HG02610 (cell line): ENCODE measurements at regions not wholly inside any gene's neighbourhood (a gene's known extent, or its start where the extent isn't known, plus 50 kb on each side); places are given as distances from the start of the nearest gene placed in this dataset.
"Not testable (repeated sequence)": the region's sequence is repeated elsewhere in the genome, so short reads cannot be mapped to it uniquely, and the experiment has no call there.

Source experiments
- ATAC-seq: cut with Tn5 transposase; IDR thresholded peaks from one replicate; pipeline ENCODE4 v1.9.1; 2021; ENCODE audit warnings: mild to moderate bottlenecking, moderate library complexity; ENCODE audit not compliant: unreplicated experiment

DNA sequence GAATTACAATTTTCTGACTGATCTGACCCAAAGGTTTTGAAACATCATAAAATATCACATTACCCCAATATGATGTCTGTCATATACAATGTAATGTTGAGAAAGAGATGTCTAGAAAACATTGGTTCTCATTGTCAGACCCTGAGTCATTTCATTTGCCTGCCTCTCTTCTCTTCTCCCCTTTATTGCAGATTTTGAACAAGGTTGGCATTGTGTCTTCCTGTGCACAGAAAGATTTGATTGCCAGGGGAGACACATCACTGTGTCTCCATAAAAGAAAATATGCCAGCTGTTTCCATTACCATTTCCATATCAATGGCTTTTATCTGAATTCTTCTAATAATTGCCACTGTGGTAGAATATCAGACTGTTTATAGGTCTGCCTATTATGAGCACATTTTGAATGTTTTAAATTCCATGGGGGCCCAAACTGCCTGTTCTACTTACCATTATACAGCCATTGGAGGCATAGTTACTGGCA is 65.6 kb downstream of the IFI44 start:
- no peak for ATAC-seq

DNA sequence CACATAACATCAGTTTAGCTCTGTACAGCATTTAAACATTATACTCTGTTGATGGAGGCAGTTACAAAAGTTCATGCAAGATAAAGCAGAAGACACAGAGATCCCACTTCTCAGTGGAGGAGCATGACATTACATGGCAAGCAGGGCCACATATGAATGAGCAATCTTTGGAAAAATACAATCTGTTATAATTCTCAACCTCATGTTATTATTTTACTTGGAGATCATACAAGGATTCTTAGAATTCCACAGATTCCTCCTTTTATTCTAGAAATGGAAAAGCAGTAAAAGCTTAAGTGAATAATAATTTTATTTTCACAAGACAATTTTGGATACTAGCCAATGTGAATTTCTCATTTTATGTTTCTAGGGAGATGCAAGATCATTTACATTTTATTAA is 66.6 kb downstream of the IFI44 start:
- ATAC-seq = no peak

DNA sequence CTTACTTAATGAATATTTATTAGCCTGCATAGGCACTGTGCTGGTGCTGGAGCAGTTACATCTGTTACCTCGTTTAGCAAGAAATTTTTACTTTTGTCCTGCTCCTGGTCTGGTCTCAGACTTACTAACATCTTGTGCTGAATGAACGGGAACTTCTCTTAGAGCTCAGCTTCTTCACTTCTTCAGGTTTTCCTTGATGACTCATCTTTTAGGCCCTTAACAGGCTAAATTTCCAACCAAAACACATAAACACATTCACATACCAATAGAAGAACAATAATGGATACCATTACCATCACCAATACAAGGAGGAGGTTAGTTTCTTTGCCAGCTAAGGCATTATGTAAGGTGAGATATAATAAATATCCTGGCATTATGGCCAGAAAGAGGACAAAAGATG is 68.9 kb downstream of the IFI44 start:
- ATAC-seq = no peak

- no peak for ATAC-seq
Observed at GRCh38 chr1:78721136-78721535, 71.5 kb downstream of the IFI44 start.

- ATAC-seq = no peak
Observed at GRCh38 chr1:78722105-78722504, 72.5 kb downstream of the IFI44 start.

- ATAC-seq = no peak
Observed at GRCh38 chr1:78722521-78722920, 72.9 kb downstream of the IFI44 start.

- ATAC-seq = no peak
Observed at GRCh38 chr1:78722947-78723346, 73.3 kb downstream of the IFI44 start.

- no peak for ATAC-seq
Observed at GRCh38 chr1:78726686-78727085, 77.1 kb downstream of the IFI44 start.

GRCh38 chr1:78728359-78728758 is 78.7 kb downstream of the IFI44 start:
- ATAC-seq = no peak

- ATAC-seq = no peak
Observed at GRCh38 chr1:78730054-78730453, 80.4 kb downstream of the IFI44 start.

- ATAC-seq = no peak
Observed at GRCh38 chr1:78731674-78732073, 82.0 kb downstream of the IFI44 start.

- ATAC-seq = no peak
Observed at GRCh38 chr1:78737241-78737640, 87.6 kb downstream of the IFI44 start.

DNA sequence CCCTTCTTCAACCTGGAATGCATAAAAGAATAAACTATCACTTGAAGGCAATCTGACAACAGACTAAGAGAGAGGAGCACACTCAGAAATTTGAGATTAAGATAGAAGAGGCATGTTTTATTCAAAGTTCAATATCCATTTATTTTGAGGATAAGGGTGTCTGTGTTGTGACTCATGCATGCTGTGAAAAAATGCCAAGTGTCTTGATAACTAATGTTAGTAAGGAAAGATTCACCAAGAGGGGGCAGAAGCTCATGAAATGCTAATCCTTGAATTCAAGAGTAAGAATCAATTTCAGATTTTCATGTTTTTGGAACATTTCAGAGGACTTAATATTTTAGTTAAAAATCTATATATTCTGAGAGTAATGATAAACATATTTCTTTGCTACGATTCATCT is 94.0 kb downstream of the IFI44 start:
- no peak for ATAC-seq

DNA sequence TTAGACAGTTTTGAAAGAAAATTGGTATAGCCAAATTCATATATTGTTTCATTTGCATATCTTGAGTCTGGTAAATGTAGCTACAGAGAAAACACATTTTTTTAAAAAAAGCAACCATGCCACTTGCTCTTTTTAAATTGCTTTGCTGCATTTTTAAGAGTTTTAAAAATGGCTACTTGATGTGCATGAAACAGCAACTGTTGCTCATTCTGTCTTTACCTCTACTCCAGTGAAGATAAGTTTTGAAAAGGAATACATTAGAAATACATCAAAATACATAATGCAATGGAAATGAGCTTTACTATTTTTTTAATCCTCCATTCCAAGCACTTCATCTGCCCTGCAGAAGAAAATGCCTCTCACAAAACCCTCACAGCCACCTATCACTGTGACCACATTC is 95.5 kb downstream of the IFI44 start:
- ATAC-seq = no peak

DNA sequence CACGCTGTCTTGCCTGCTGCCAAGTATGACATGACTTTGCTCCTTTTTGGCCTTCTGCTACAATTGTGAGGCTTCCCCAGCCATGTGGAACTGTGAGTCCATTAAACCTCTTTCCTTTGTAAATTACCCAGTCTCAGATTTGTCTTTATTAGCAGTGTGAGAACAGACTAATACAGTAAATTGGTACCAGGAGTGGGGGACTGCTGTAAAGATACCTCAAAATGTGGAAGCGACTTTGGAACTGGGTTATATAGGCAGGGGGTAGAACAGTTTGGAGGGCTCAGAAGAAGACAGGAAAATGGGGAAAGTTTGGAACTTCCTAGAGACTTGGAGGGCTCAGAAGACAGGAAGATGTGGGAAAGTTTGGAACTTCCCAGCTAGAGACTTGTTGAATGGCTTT is 104.0 kb downstream of the IFI44 start:
- ATAC-seq = not testable (repeated sequence)

- ATAC-seq = no peak
Observed at GRCh38 chr1:78755986-78756385, 106.4 kb downstream of the IFI44 start.

- no peak for ATAC-seq
Observed at GRCh38 chr1:78758506-78758905, 108.9 kb downstream of the IFI44 start.

GRCh38 chr1:78759881-78760280 is 110.2 kb downstream of the IFI44 start:
- ATAC-seq = no peak

DNA sequence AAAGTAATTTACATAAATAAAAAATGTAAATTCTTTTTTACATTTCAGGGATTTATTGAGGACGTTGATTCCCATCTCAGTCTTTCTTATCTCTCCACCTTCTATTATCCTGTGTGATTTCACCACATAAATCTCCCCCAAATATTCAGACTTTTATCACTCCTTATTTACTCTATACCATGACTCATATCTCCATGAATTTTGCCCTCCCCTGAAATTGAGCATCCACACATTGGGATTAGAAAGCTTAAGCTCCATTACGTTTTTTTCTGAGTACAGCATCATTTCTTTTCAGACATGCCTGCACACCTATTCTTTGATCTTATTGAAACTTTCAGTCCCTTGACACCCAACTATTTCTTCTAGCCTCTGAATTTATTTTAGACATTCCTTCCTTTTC is 111.2 kb downstream of the IFI44 start:
- ATAC-seq = no peak

GRCh38 chr1:78762113-78762512 is 112.5 kb downstream of the IFI44 start:
- no peak for ATAC-seq

GRCh38 chr1:78765489-78765888 is 115.9 kb downstream of the IFI44 start:
- no peak for ATAC-seq

DNA sequence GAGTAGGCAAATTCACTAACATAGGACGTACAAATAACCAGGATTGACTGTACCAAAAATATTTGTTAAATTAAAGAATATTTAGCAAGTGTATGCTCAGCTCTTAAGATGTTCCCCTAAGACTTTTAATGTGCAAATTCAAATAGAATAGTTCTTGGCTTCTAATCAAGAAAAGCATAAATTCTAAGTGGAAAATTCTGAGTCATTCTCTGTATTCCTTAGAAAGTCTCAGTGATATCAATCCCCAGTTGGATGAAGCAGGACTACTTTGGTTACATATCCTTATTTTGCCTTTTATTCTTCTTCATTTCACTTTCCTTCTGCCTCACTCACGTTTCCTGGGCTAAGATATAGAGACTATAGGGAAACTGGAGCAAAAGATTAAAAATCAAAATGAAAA is 130.2 kb downstream of the IFI44 start:
- no peak for ATAC-seq

DNA sequence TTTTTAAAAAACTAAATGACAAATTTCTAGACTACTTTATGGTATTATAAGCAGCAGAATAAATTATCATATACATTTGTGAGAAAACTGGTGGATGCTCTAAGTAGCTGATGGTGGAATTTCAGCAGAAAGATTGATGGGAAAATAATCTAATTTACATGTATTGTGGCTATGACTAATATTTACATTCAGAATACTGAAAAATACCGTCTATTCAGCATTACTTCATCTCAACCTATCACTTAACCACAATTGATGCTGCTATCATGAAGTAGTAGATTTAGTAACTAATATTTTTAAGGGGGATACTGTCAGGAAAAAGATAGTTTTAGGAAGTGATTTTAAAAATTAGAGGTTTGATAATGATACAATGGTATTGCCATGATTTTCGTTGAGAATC is 137.9 kb downstream of the IFI44 start:
- no peak for ATAC-seq

DNA sequence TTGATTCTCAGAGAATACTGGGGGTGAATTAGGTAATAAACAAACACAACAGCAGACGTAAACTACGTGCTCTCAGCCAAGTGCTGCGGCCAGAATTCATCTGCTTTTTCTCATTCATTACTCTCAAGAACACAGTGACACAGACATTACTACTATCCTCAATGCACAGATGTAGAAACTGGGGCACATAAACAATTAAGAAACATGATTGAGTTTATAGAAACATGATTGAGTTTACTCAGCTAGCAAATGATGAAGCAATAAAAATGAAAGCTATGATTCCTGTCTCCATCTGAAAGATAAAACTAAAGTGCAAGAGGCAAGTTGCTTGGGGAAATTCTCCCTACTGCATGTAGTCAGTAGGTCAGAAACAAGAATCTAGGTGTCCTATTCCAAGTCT is 140.5 kb downstream of the IFI44 start:
- ATAC-seq = no peak
